Adipocyte (in vitro differentiated cells): ENCODE measurements at regions not wholly inside any gene's neighbourhood (a gene's known extent, or its start where the extent isn't known, plus 50 kb on each side); places are given as distances from the start of the nearest gene placed in this dataset.
A peak's percentile ranks its signal among the peaks of the same experiment; 100 is the strongest.

Experiments
- DNase-seq: peaks from one replicate; pipeline ENCODE4 v3.0.0-alpha.2; 2015; ENCODE audit warnings: low read depth
- H3K27me3 ChIP-seq: replicated peaks from 2 replicates; pipeline ENCODE4 v1.7.0; 2013; ENCODE audit warnings: mild to moderate bottlenecking, low read length, moderate library complexity; ENCODE audit not compliant: control insufficient read depth, insufficient read depth
- H3K36me3 ChIP-seq: 2 replicates; pipeline ENCODE4 v1.7.0; 2013; ENCODE audit warnings: low read length, mild to moderate bottlenecking, moderate library complexity; ENCODE audit not compliant: control insufficient read depth, insufficient read depth, severe bottlenecking
- H3K4me1 ChIP-seq: 2 replicates; pipeline ENCODE4 v1.7.0; 2013; ENCODE audit warnings: mild to moderate bottlenecking, low read length, moderate library complexity; ENCODE audit not compliant: control insufficient read depth, insufficient read depth
- H3K4me3 ChIP-seq: 2 replicates; pipeline ENCODE4 v1.7.0; 2013; ENCODE audit warnings: mild to moderate bottlenecking, low read length, moderate library complexity
- H3K9ac ChIP-seq: 2 replicates; pipeline ENCODE4 v1.7.0; 2013; ENCODE audit warnings: mild to moderate bottlenecking, low read length, moderate library complexity
- H3K9me3 ChIP-seq: 2 replicates; pipeline ENCODE4 v1.7.0; 2013; ENCODE audit warnings: mild to moderate bottlenecking, low read length, moderate library complexity; ENCODE audit not compliant: control insufficient read depth

- Histone ChIP-seq H3K36me3 (no peaks in the 10 kb centered on the region), H3K27me3 (no peaks in the 10 kb centered on the region), H3K9me3 (peaks cover 8% of the 10 kb centered on the region), H3K4me1 (peaks cover 14% of the 10 kb centered on the region), H3K4me3 (no peak overlapping the region), H3K9ac (no peak overlapping the region)
- no peak for DNase-seq
Observed at GRCh38 chr15:69781411-69782125, 316.1 kb downstream of the TLE3 start.

DNA sequence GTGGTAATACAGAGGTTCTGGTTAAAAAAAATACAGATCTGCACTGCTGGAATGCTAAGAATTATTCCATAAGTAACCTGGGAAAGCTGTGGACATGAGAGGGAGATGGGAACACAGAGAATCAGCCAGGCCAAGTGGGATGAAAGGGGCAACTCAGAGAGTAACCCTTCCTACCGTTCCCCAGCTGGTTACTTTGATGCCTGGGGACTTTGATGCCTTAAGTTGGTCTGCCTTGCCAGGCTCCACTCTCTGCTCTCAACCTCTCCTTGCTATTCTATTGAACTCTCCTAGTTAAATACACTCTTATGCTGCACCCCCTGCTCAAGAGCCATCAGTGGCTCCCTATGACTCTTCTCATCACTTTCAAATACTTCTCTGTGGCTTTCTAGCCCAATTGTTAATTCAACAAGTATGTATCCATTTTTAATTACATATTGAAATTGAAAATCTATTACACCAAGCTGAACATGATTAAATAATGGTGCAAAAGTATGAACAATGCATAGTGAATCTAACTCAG lies 315.5 kb downstream of the TLE3 start:
- peaks cover 14% of the 10 kb centered on the region for H3K4me1 ChIP-seq
- peaks cover 4% of the 10 kb centered on the region for H3K9me3 ChIP-seq
- DNase-seq: no peak
- H3K27me3 ChIP-seq: no peaks in the 10 kb centered on the region
- no peaks in the 10 kb centered on the region for H3K36me3 ChIP-seq
- no peak overlapping the region for H3K9ac ChIP-seq
- H3K4me3 ChIP-seq: no peak overlapping the region

GRCh38 chr15:69782809-69783208 lies 314.9 kb downstream of the TLE3 start:
- H3K36me3 ChIP-seq: no peaks in the 10 kb centered on the region
- peaks cover 14% of the 10 kb centered on the region for H3K4me1 ChIP-seq
- H3K9me3 ChIP-seq: no peaks in the 10 kb centered on the region
- no peak for DNase-seq
- H3K9ac ChIP-seq: no peak overlapping the region
- no peaks in the 10 kb centered on the region for H3K27me3 ChIP-seq
- H3K4me3 ChIP-seq: no peak overlapping the region

DNA sequence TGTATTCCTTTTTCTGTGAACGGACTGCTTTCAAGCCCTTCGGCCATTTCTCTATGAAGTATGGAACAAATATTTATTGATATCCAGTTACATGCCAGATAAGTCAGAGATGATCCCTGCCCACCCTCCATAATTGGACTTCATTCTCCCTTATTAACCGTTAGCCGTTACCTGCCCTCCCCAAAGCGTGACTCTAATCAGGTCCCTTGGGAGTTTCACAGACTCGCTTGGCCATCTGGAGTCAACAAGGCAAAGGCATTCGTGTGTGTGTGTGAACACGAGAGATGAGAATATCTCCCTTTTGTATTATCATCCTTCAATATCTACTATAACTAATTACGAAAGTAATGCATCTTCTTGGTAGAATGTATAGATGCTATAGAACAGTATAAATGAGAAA lies 314.5 kb downstream of the TLE3 start:
- H3K9me3 ChIP-seq: no peaks in the 10 kb centered on the region
- no peak overlapping the region for H3K4me3 ChIP-seq
- H3K4me1 ChIP-seq: peaks cover 14% of the 10 kb centered on the region
- no peak for DNase-seq
- H3K36me3 ChIP-seq: no peaks in the 10 kb centered on the region
- H3K27me3 ChIP-seq: no peaks in the 10 kb centered on the region
- H3K9ac ChIP-seq: no peak overlapping the region

- Histone ChIP-seq H3K27me3 (no peaks in the 10 kb centered on the region), H3K9ac (no peak overlapping the region), H3K36me3 (no peaks in the 10 kb centered on the region), H3K4me1 (peaks cover 14% of the 10 kb centered on the region), H3K4me3 (peak overlapping the region; percentile 7), H3K9me3 (no peaks in the 10 kb centered on the region)
- peak; percentile 33 for DNase-seq
Observed at GRCh38 chr15:69784798-69785566, 312.7 kb downstream of the TLE3 start.

- Histone ChIP-seq H3K9me3 (peaks cover 3% of the 10 kb centered on the region), H3K27me3 (no peaks in the 10 kb centered on the region), H3K4me3 (no peak overlapping the region), H3K9ac (no peak overlapping the region), H3K36me3 (no peaks in the 10 kb centered on the region), H3K4me1 (peaks cover 14% of the 10 kb centered on the region)
- no peak for DNase-seq
Observed at GRCh38 chr15:69786136-69786701, 311.5 kb downstream of the TLE3 start.

DNA sequence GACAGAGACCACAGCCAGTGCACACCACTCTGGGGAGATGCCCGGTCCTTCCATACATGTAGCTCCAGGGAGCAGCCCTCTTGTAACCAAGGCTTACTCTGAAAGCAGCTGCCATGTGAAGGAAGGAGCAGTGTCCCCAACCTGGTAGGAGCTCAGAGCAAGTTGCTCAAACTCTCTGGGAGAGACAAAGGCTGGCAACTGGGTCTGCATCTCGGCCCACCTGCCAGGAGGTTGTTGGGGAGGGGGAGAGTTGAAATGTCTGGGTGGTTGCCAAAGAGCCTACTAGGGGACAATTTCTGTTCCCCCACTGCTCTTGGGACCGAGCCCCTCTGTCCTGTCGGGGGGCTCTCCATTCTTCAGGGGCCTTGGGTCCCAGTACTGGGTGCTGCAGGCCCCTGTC lies 309.9 kb downstream of the TLE3 start:
- Histone ChIP-seq H3K9ac (no peak overlapping the region), H3K36me3 (no peaks in the 10 kb centered on the region), H3K27me3 (no peaks in the 10 kb centered on the region), H3K9me3 (peaks cover 9% of the 10 kb centered on the region), H3K4me3 (no peak overlapping the region), H3K4me1 (peaks cover 14% of the 10 kb centered on the region)
- DNase-seq: no peak

GRCh38 chr15:69789648-69790393 lies 307.9 kb downstream of the TLE3 start:
- peaks cover 15% of the 10 kb centered on the region for H3K4me1 ChIP-seq
- H3K36me3 ChIP-seq: no peaks in the 10 kb centered on the region
- no peak overlapping the region for H3K4me3 ChIP-seq
- H3K9ac ChIP-seq: no peak overlapping the region
- DNase-seq: no peak
- H3K27me3 ChIP-seq: no peaks in the 10 kb centered on the region
- H3K9me3 ChIP-seq: peaks cover 9% of the 10 kb centered on the region

DNA sequence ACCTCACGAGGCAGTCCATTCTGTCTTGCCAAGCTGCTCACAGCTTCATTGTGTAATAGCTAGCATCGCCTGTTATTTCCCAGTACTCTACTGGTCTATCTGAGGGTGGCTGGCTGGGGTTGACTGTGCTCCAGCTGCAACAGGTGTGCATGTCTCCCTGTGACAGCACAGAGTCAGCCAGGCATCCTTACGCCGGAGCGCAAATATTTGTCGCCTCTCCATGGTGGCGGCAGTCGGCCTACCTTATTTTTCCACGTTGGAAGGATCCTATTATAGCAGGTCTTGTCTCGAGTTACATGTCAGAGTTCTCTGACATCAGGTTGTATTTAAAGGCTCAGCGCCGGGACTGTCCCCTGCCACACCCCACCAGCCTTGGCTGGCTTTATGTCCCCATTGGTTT lies 307.1 kb downstream of the TLE3 start:
- no peak overlapping the region for H3K9ac ChIP-seq
- DNase-seq: no peak
- H3K27me3 ChIP-seq: no peaks in the 10 kb centered on the region
- H3K9me3 ChIP-seq: peaks cover 9% of the 10 kb centered on the region
- peaks cover 15% of the 10 kb centered on the region for H3K4me1 ChIP-seq
- H3K4me3 ChIP-seq: no peak overlapping the region
- no peaks in the 10 kb centered on the region for H3K36me3 ChIP-seq

- peaks cover 17% of the 10 kb centered on the region for H3K4me1 ChIP-seq
- H3K9ac ChIP-seq: no peak overlapping the region
- peaks cover 9% of the 10 kb centered on the region for H3K9me3 ChIP-seq
- no peak overlapping the region for H3K4me3 ChIP-seq
- H3K27me3 ChIP-seq: no peaks in the 10 kb centered on the region
- DNase-seq: no peak
- no peaks in the 10 kb centered on the region for H3K36me3 ChIP-seq
Observed at GRCh38 chr15:69792823-69793222, 304.9 kb downstream of the TLE3 start.

- no peak for DNase-seq
- Histone ChIP-seq H3K9me3 (peaks cover 9% of the 10 kb centered on the region), H3K4me1 (peaks cover 17% of the 10 kb centered on the region), H3K4me3 (no peak overlapping the region), H3K9ac (no peak overlapping the region), H3K27me3 (no peaks in the 10 kb centered on the region), H3K36me3 (no peaks in the 10 kb centered on the region)
Observed at GRCh38 chr15:69793431-69793780, 304.3 kb downstream of the TLE3 start.
